ENCODE measurements at regions not wholly inside any gene's neighbourhood (a gene's known extent, or its start where the extent isn't known, plus 50 kb on each side); places are given as distances from the start of the nearest gene placed in this dataset.

DNA sequence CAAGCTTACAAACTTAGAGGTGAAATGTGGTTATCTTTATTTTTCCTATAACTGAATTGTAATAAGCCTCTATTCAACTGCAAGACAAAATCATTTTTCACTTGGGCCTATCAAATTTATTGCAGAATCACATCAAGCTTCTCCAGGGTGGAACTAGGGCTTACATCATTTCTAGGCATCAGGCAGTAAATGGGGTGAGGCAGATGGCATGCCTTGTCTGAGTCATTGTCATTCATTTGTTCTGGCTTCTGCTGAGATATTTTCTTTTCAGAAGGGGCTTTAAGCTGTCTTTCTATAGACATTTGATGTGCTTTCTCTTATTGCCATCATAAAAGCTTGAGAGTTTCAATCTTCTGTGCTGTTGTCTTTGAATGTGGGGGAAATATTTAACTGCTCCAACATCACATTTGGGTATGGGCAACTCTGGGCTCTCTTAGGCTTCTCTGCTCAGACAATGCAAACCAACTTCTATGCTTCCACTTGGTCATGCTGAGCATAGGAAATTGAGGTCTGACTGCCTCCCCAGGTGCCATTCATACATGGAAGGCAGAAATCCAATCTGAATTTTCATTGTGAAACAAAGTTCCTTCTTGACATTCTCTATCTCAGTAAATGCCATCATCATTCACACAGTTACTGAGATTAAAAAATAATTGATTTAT lies 225.8 kb upstream of the GIMD1 start:
- Mint-ChIP-seq H3K4me3 (no peak overlapping the region), H3K4me1 (ENCODE audit: unreplicated experiment) (no peaks in the 10 kb centered on the region), H3K9me3 (no peaks in the 10 kb centered on the region), H3K27me3 (no peaks in the 10 kb centered on the region), H3K36me3 (no peaks in the 10 kb centered on the region), H3K27ac (no peak overlapping the region)
- DNase-seq (ENCODE audit: extremely low spot score, unreplicated experiment) = no peak
- no peak for TF ChIP-seq CTCF (conservative IDR thresholded peaks at IDR 0.05)

DNA sequence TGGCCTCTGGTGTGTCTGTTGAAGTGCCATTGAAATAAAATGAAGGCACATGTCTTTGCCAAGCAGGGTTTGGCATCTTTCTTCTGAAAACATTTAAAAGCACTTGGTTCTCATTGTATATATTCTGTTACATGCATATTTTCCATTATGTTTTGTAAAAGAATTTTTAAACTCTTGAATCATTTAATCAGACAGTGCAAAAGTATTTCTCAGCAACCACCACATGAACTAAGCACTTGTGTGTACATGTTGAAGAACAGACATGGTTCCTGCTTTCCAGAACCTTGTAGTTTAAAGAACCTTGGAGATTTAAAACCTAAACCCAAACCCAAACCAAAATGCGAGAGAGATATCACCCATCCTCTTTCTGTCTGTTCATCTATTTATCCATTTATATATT lies 220.3 kb upstream of the GIMD1 start:
- H3K4me3 Mint-ChIP-seq = no peak overlapping the region
- H3K9me3 Mint-ChIP-seq = peaks cover 4% of the 10 kb centered on the region
- no peaks in the 10 kb centered on the region for H3K36me3 Mint-ChIP-seq
- H3K27ac Mint-ChIP-seq = no peak overlapping the region
- DNase-seq (ENCODE audit: extremely low spot score, unreplicated experiment) = no peak
- TF ChIP-seq CTCF (conservative IDR thresholded peaks at IDR 0.05) = no peak
- no peaks in the 10 kb centered on the region for H3K4me1 Mint-ChIP-seq (ENCODE audit: unreplicated experiment)
- no peaks in the 10 kb centered on the region for H3K27me3 Mint-ChIP-seq

DNA sequence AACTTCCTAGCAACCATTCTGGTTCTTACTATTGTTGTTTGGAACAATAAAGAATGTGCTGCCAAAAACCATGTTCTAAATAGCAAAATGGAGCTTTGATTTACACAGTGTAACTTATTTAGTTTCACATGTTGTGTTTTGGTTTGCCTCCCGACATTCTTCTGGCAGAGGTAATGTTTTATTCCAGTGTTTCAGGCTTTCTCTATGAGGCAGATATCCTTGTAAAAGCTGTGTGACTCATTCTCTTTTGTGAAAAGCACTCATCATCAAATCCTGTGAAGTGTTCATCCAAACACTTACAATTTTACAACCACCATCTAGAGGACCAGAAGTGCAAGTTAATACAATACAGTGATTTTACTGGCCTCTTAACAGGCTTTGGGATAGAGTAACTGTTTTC lies 219.0 kb upstream of the GIMD1 start:
- Mint-ChIP-seq H3K9me3 (peaks cover 8% of the 10 kb centered on the region), H3K4me1 (ENCODE audit: unreplicated experiment) (peaks cover 9% of the 10 kb centered on the region), H3K27ac (no peak overlapping the region), H3K4me3 (no peak overlapping the region), H3K27me3 (no peaks in the 10 kb centered on the region), H3K36me3 (no peaks in the 10 kb centered on the region)
- no peak for TF ChIP-seq CTCF (conservative IDR thresholded peaks at IDR 0.05)
- no peak for DNase-seq (ENCODE audit: extremely low spot score, unreplicated experiment)

DNA sequence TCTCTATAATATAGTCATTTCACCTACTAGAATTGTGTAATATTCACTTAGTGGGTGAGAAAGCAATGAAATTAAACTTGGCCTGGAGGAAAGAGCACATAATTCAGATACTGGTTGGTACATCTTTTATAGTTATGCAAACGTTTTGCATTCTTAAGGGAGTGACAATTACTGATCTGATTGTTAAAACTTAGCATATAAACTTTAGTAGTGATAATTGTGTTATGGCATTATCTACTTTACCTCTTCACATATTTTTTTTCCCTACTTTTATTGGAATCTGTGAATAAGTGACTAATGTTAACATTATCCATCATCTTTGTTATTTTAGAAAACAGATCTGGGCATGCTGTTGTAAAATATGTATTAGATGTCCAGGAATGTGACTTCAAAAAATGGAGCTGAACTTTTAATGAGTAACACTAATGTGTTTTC lies 217.4 kb upstream of the GIMD1 start:
- no peak for DNase-seq (ENCODE audit: extremely low spot score, unreplicated experiment)
- TF ChIP-seq CTCF (conservative IDR thresholded peaks at IDR 0.05) = no peak
- Mint-ChIP-seq H3K36me3 (no peaks in the 10 kb centered on the region), H3K4me1 (ENCODE audit: unreplicated experiment) (peaks cover 9% of the 10 kb centered on the region), H3K27me3 (no peaks in the 10 kb centered on the region), H3K27ac (no peak overlapping the region), H3K4me3 (no peak overlapping the region), H3K9me3 (peaks cover 8% of the 10 kb centered on the region)

DNA sequence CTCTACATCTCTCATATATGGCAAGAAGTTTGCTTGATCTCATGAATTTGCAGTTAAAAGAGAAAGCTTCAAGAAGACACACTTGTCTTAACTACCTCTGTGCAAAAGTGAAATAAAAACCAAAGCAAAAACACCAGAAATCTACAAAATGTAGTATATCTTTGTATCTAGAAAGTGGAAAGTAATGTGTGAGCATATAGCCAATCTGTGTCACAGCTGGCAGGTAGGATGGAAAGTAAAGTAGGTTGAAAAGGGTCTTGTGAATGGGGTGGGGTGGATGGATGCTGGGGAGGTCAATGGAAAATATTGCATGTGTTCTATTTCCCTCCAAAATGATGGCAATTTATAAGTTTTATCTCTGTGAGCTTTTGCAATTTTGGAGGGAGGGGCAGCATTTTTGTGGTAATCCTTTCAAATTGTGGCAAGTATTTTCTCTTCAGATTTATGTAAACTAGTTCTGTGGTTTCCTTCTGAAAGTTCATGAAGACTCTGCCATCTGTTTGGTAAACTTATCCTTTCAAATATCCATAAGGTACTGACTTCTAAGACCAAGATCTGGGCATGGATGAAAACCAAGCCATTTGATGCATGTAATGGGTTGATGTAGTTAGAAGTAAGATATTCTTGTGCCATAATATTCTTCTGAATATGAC lies 215.9 kb upstream of the GIMD1 start:
- Mint-ChIP-seq H3K4me1 (ENCODE audit: unreplicated experiment) (peaks cover 9% of the 10 kb centered on the region), H3K36me3 (no peaks in the 10 kb centered on the region), H3K27me3 (no peaks in the 10 kb centered on the region), H3K27ac (no peak overlapping the region), H3K4me3 (no peak overlapping the region), H3K9me3 (peaks cover 8% of the 10 kb centered on the region)
- TF ChIP-seq CTCF (conservative IDR thresholded peaks at IDR 0.05) = no peak
- no peak for DNase-seq (ENCODE audit: extremely low spot score, unreplicated experiment)

Measured in type B pancreatic cell (in vitro differentiated cells).